ENCODE measurements at regions not wholly inside any gene's neighbourhood (a gene's known extent, or its start where the extent isn't known, plus 50 kb on each side); places are given as distances from the start of the nearest gene placed in this dataset.

DNA sequence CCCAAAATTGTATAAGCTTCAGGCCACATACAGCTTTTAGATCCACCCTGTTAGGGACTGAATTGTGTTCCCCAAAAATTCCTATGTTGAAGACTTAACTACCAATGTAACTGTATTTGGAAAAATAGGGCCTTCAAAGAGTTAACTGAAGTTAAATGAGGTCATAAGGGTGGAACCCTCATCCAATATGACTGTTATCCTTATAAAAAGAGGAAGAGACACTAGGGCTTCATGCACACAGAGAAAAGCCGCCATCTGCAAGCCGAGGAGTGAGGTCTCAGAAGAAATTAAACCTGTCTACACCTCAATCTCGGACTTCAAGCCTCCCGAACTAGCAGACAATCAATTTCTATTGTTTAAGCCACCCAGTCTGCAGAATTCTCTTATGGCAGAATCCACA lies 317.9 kb upstream of the NFE2L3 start:
- Histone ChIP-seq H3K27ac (no peak overlapping the region), H3K9me3 (no peaks in the 10 kb centered on the region), H3K4me3 (no peak overlapping the region), H3K4me2 (no peak overlapping the region), H3K4me1 (no peaks in the 10 kb centered on the region)
- ATAC-seq = no peak
- 61% methylated on average over 4 of the region's 4 CpGs for WGBS (ENCODE audit: missing lambda C conversion rate)
- no peak for FAIRE-seq
- no peak for DNase-seq (ENCODE audit: low read depth in 1 of 2, low spot score in 1 of 2)
- ChIA-PET CTCF (interaction anchor here (3.7 kb wide), 1 partner anchor 18 kb away, joined by 12 read pairs; no protein-coding TSS in a partner anchor), POLR2A (no interaction called here)
- TF ChIP-seq, protein P1, sequence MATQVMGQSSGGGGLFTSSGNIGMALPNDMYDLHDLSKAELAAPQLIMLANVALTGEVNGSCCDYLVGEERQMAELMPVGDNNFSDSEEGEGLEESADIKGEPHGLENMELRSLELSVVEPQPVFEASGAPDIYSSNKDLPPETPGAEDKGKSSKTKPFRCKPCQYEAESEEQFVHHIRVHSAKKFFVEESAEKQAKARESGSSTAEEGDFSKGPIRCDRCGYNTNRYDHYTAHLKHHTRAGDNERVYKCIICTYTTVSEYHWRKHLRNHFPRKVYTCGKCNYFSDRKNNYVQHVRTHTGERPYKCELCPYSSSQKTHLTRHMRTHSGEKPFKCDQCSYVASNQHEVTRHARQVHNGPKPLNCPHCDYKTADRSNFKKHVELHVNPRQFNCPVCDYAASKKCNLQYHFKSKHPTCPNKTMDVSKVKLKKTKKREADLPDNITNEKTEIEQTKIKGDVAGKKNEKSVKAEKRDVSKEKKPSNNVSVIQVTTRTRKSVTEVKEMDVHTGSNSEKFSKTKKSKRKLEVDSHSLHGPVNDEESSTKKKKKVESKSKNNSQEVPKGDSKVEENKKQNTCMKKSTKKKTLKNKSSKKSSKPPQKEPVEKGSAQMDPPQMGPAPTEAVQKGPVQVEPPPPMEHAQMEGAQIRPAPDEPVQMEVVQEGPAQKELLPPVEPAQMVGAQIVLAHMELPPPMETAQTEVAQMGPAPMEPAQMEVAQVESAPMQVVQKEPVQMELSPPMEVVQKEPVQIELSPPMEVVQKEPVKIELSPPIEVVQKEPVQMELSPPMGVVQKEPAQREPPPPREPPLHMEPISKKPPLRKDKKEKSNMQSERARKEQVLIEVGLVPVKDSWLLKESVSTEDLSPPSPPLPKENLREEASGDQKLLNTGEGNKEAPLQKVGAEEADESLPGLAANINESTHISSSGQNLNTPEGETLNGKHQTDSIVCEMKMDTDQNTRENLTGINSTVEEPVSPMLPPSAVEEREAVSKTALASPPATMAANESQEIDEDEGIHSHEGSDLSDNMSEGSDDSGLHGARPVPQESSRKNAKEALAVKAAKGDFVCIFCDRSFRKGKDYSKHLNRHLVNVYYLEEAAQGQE (IDR thresholded peaks at IDR 0.05) = no peak
- TF ChIP-seq POLR2AphosphoS2 (conservative IDR thresholded peaks at IDR 0.05; ENCODE audit: low read length) (no peak), HDAC2 (IDR thresholded peaks at IDR 0.05) (no peak), MYC (IDR thresholded peaks at IDR 0.05; ENCODE audit: borderline replicate concordance, low read length) (no peak), ESRRA (IDR thresholded peaks at IDR 0.05; ENCODE audit: borderline replicate concordance, low read length) (no peak), EHMT2 (IDR thresholded peaks at IDR 0.05; ENCODE audit: low read depth) (no peak), CBX2 (IDR thresholded peaks at IDR 0.05; ENCODE audit: borderline replicate concordance, low read depth) (no peak), PHF8 (IDR thresholded peaks at IDR 0.05; ENCODE audit: borderline replicate concordance, low read depth) (no peak), NR3C1 (IDR thresholded peaks at IDR 0.05) (no peak), HOXB13 (CRISPR knock-in tag; IDR thresholded peaks at IDR 0.05; ENCODE audit: low read depth) (no peak), RAD21 (conservative IDR thresholded peaks at IDR 0.05 in 1 of 2, IDR thresholded peaks at IDR 0.05 in 1 of 2) (no peak), FOSL2 (IDR thresholded peaks at IDR 0.05) (no peak), FOSL2 (CRISPR knock-in tag; IDR thresholded peaks at IDR 0.05) (no peak)
- TF ChIP-seq, protein P2, sequence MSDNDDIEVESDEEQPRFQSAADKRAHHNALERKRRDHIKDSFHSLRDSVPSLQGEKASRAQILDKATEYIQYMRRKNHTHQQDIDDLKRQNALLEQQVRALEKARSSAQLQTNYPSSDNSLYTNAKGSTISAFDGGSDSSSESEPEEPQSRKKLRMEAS (IDR thresholded peaks at IDR 0.05) = no peak

DNA sequence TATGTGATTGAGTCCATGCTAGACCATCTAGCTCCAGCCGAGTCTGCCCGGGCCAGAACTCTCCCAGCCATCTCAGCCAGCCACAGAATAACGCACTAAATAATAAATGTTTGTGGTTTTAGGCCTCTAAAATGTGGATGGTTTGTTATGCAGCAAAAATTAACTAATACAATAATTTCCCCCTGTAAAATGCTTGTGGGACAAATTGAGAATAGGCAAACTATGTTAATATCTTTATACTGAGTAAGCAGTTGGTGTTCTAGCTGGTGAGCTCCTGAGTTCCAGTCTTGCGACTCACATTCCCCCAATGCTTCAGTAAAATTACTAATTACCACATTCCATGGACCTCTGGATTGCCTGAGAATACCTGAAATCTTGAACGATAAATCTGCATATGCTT lies 316.8 kb upstream of the NFE2L3 start:
- TF ChIP-seq, protein P3, sequence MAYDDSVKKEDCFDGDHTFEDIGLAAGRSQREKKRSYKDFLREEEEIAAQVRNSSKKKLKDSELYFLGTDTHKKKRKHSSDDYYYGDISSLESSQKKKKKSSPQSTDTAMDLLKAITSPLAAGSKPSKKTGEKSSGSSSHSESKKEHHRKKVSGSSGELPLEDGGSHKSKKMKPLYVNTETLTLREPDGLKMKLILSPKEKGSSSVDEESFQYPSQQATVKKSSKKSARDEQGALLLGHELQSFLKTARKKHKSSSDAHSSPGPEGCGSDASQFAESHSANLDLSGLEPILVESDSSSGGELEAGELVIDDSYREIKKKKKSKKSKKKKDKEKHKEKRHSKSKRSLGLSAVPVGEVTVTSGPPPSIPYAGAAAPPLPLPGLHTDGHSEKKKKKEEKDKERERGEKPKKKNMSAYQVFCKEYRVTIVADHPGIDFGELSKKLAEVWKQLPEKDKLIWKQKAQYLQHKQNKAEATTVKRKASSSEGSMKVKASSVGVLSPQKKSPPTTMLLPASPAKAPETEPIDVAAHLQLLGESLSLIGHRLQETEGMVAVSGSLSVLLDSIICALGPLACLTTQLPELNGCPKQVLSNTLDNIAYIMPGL (CRISPR knock-in tag; IDR thresholded peaks at IDR 0.05; ENCODE audit: borderline replicate concordance) = no peak
- no peak for TF ChIP-seq ESRRA (IDR thresholded peaks at IDR 0.05; ENCODE audit: borderline replicate concordance, low read length)
- no peak for TF ChIP-seq CBX2 (IDR thresholded peaks at IDR 0.05; ENCODE audit: borderline replicate concordance, low read depth)
- TF ChIP-seq BHLHE40 (IDR thresholded peaks at IDR 0.05; ENCODE audit: low read depth, low read length) = no peak
- no peak for TF ChIP-seq NPAS2 (CRISPR knock-in tag; IDR thresholded peaks at IDR 0.05; ENCODE audit: borderline replicate concordance)
- no peak for TF ChIP-seq NFE2L2 (conservative IDR thresholded peaks at IDR 0.05; ENCODE audit: low read length)
- TF ChIP-seq ZFP36 (IDR thresholded peaks at IDR 0.05; ENCODE audit: borderline replicate concordance, partially characterized antibody) = no peak
- TF ChIP-seq RAD21 (conservative IDR thresholded peaks at IDR 0.05 in 1 of 2, IDR thresholded peaks at IDR 0.05 in 1 of 2) = no peak
- no peak for TF ChIP-seq POLR2A (IDR thresholded peaks at IDR 0.05; ENCODE audit: low read length)
- TF ChIP-seq, protein P2 (IDR thresholded peaks at IDR 0.05) = no peak
- POLR2A ChIA-PET = no interaction called here
- Histone ChIP-seq H3K9me3 (no peaks in the 10 kb centered on the region), H3K4me1 (no peaks in the 10 kb centered on the region), H3K27ac (no peak overlapping the region), H3K4me3 (no peak overlapping the region), H3K4me2 (no peak overlapping the region)
- no peak for ATAC-seq
- CTCF ChIA-PET = interaction anchor here (1.0 to 3.7 kb wide), 3 partner anchors 16 to 268 kb away, joined by 3 to 12 read pairs (median 4); no protein-coding TSS in a partner anchor
- WGBS (ENCODE audit: missing lambda C conversion rate) = 72% methylated on average over 5 of the region's 5 CpGs
- DNase-seq (ENCODE audit: low read depth in 1 of 2, low spot score in 1 of 2) = no peak
- FAIRE-seq = no peak

Data from A549 (cell line).